ENCODE measurements at regions not wholly inside any gene's neighbourhood (a gene's known extent, or its start where the extent isn't known, plus 50 kb on each side); places are given as distances from the start of the nearest gene placed in this dataset.
"Not testable (repeated sequence)": the region's sequence is repeated elsewhere in the genome, so short reads cannot be mapped to it uniquely, and the experiment has no call there.

- Histone ChIP-seq H3K9me3 (ENCODE audit: control insufficient read depth in 4 of 4, insufficient read depth in 3 of 4, low read length in 3 of 4) (peaks cover 0 to 6% (median 0%) of the 10 kb centered on the region in 4 donors), H3K4me1 (ENCODE audit: control insufficient read depth in 5 of 5, insufficient read depth in 5 of 5, low read length in 5 of 5) (no peaks in the 10 kb centered on the region), H3K4me3 (no peak overlapping the region), H3K27ac (ENCODE audit: low read depth in 1 of 2, low read length in 1 of 2) (no peak overlapping the region), H3K36me3 (ENCODE audit: control insufficient read depth in 4 of 4, insufficient read depth in 4 of 4, low read length in 4 of 4) (no peaks in the 10 kb centered on the region), H3K9ac (ENCODE audit: insufficient read depth in 1 of 2, low read length in 2 of 2) (no peak overlapping the region), H3K27me3 (ENCODE audit: control insufficient read depth in 3 of 3, insufficient read depth in 3 of 3, low read length in 2 of 3) (no peaks in the 10 kb centered on the region)
- ATAC-seq (ENCODE audit: insufficient read depth, low FRiP score) = no peak
- no peak for TF ChIP-seq CTCF (IDR thresholded peaks at IDR 0.05; ENCODE audit: control extremely low read depth, extremely low read depth)
- DNase-seq = no peak
These were observed 228.6 kb downstream of the FNDC1 start for GRCh38 chr6:159397753-159398152.

GRCh38 chr6:159395609-159396008, 226.4 kb downstream of the FNDC1 start:
- Histone ChIP-seq H3K9ac (ENCODE audit: insufficient read depth in 1 of 2, low read length in 2 of 2) (no peak overlapping the region), H3K27ac (ENCODE audit: low read depth in 1 of 2, low read length in 1 of 2) (no peak overlapping the region), H3K27me3 (ENCODE audit: control insufficient read depth in 3 of 3, insufficient read depth in 3 of 3, low read length in 2 of 3) (no peaks in the 10 kb centered on the region), H3K36me3 (ENCODE audit: control insufficient read depth in 4 of 4, insufficient read depth in 4 of 4, low read length in 4 of 4) (no peaks in the 10 kb centered on the region), H3K4me1 (ENCODE audit: control insufficient read depth in 5 of 5, insufficient read depth in 5 of 5, low read length in 5 of 5) (peaks cover 0 to under 1% (median 0%) of the 10 kb centered on the region in 5 donors), H3K4me3 (no peak overlapping the region), H3K9me3 (ENCODE audit: control insufficient read depth in 4 of 4, insufficient read depth in 3 of 4, low read length in 3 of 4) (peaks cover 0 to 5% (median 0%) of the 10 kb centered on the region in 4 donors)
- TF ChIP-seq CTCF (IDR thresholded peaks at IDR 0.05; ENCODE audit: control extremely low read depth, extremely low read depth) = no peak
- 84 to 86% methylated on average over 6 of the region's 6 CpGs for WGBS, 2 donors
- ATAC-seq (ENCODE audit: insufficient read depth, low FRiP score) (no peak), DNase-seq (no peak)

GRCh38 chr6:159392695-159393094, 223.5 kb downstream of the FNDC1 start:
- H3K9ac ChIP-seq (ENCODE audit: insufficient read depth in 1 of 2, low read length in 2 of 2); DNase-seq; ATAC-seq (ENCODE audit: insufficient read depth, low FRiP score); H3K36me3 ChIP-seq (ENCODE audit: control insufficient read depth in 4 of 4, insufficient read depth in 4 of 4, low read length in 4 of 4); H3K4me1 ChIP-seq (ENCODE audit: control insufficient read depth in 5 of 5, insufficient read depth in 5 of 5, low read length in 5 of 5); H3K27ac ChIP-seq (ENCODE audit: low read depth in 1 of 2, low read length in 1 of 2); H3K27me3 ChIP-seq (ENCODE audit: control insufficient read depth in 3 of 3, insufficient read depth in 3 of 3, low read length in 2 of 3); H3K4me3 ChIP-seq; H3K9me3 ChIP-seq (ENCODE audit: control insufficient read depth in 4 of 4, insufficient read depth in 3 of 4, low read length in 3 of 4): not testable (repeated sequence)
- WGBS, 2 donors = 82 to 84% methylated on average over 3 of the region's 3 CpGs

- H3K4me3 ChIP-seq = no peak overlapping the region
- peaks cover 0 to 4% (median 0%) of the 10 kb centered on the region in 5 donors for H3K4me1 ChIP-seq (ENCODE audit: control insufficient read depth in 5 of 5, insufficient read depth in 5 of 5, low read length in 5 of 5)
- WGBS, 2 donors = 57 to 72% methylated on average over 3 of the region's 3 CpGs
- H3K36me3 ChIP-seq (ENCODE audit: control insufficient read depth in 4 of 4, insufficient read depth in 4 of 4, low read length in 4 of 4) = no peaks in the 10 kb centered on the region
- peak in 2 of 3 donors; percentile 29 to 46 for DNase-seq
- no peak overlapping the region for H3K9ac ChIP-seq (ENCODE audit: insufficient read depth in 1 of 2, low read length in 2 of 2)
- H3K9me3 ChIP-seq (ENCODE audit: control insufficient read depth in 4 of 4, insufficient read depth in 3 of 4, low read length in 3 of 4) = peaks cover 0 to 5% (median 0%) of the 10 kb centered on the region in 4 donors
- no peak for TF ChIP-seq CTCF (IDR thresholded peaks at IDR 0.05; ENCODE audit: control extremely low read depth, extremely low read depth)
- H3K27ac ChIP-seq (ENCODE audit: low read depth in 1 of 2, low read length in 1 of 2) = no peak overlapping the region
- ATAC-seq (ENCODE audit: insufficient read depth, low FRiP score) = no peak
- no peaks in the 10 kb centered on the region for H3K27me3 ChIP-seq (ENCODE audit: control insufficient read depth in 3 of 3, insufficient read depth in 3 of 3, low read length in 2 of 3)
These were observed 221.2 kb downstream of the FNDC1 start for GRCh38 chr6:159390381-159390780.

Measured in lung (tissue), 11 donors.